ENCODE measurements at regions not wholly inside any gene's neighbourhood (a gene's known extent, or its start where the extent isn't known, plus 50 kb on each side); places are given as distances from the start of the nearest gene placed in this dataset.

DNA sequence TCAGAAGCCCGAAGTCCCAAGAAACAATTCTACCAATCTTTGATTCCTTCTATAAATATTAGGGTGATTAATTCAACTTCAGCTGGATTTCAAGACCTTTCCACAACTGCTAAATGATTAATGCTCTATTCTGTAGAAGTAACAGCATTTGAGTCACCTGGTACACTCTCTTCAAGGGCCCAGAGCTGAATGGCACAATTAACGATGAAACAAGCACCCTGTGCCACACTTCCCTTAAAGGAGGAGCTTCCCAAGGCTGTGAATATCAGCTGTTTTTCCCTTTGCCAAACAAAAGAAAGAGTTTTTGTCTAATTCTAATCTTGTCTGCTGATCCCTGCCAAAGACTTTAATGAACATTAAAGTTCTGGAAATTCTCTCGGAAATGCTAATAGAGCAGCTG lies 56.0 kb downstream of the BOD1L2 start:
- DNase-seq (ENCODE audit: low read depth, low spot score), result no peak

DNA sequence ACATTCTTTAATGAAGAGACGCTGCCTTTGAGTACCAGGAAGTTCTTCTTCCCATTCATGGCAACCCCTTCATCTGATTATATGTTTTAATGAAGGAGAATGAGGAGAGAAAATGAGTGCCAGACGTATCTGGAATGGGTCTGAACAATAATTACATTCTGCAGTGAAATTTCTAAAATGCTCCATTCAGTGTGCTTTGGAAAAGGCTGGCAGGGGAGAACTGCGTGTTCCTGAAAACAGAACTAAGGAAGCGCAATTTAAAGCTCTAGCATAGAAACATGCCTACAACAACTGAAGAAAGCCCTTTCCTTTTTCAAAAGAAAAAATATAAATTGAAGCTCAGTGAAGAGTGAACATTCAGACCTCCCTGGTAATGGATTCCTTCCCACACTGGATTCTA lies 58.8 kb downstream of the BOD1L2 start:
- DNase-seq (ENCODE audit: low read depth, low spot score), result no peak

GRCh38 chr18:57207124-57207916 lies 60.4 kb downstream of the BOD1L2 start:
- no peak for DNase-seq (ENCODE audit: low read depth, low spot score)

GRCh38 chr18:57208047-57208446 lies 61.2 kb downstream of the BOD1L2 start:
- DNase-seq (ENCODE audit: low read depth, low spot score), result no peak

GRCh38 chr18:57209713-57210106 lies 62.8 kb downstream of the BOD1L2 start:
- DNase-seq (ENCODE audit: low read depth, low spot score), result no peak

- peak; percentile 93 for DNase-seq (ENCODE audit: low read depth, low spot score)
Observed at GRCh38 chr18:57210107-57210715, 63.3 kb downstream of the BOD1L2 start.

- peak; percentile 73 for DNase-seq (ENCODE audit: low read depth, low spot score)
Observed at GRCh38 chr18:57210716-57211411, 64.0 kb downstream of the BOD1L2 start.

- no peak for DNase-seq (ENCODE audit: low read depth, low spot score)
Observed at GRCh38 chr18:57211412-57211750, 64.5 kb downstream of the BOD1L2 start.

GRCh38 chr18:57211776-57212175 lies 64.9 kb downstream of the BOD1L2 start:
- DNase-seq (ENCODE audit: low read depth, low spot score), result no peak

- no peak for DNase-seq (ENCODE audit: low read depth, low spot score)
Observed at GRCh38 chr18:57212678-57213077, 65.8 kb downstream of the BOD1L2 start.

DNA sequence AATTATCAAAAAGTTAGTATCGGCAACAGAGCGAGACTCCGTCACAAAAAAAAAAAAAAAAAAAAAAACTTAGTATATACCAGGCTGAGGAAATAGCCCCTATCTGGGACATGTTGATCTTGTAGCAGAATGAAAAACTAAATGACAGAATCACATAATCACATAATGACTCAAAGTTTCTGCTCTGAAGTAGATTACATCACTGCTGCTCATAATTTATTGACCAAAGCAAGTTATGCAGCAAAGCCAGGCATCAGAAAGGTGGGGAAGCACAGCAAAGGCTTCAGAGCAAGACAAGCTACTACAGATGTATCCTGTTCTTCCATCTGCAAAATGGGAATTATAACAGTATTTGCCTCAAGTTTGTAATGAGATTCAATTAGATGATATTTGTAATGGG lies 68.1 kb downstream of the BOD1L2 start:
- no peak for DNase-seq (ENCODE audit: low read depth, low spot score)

DNA sequence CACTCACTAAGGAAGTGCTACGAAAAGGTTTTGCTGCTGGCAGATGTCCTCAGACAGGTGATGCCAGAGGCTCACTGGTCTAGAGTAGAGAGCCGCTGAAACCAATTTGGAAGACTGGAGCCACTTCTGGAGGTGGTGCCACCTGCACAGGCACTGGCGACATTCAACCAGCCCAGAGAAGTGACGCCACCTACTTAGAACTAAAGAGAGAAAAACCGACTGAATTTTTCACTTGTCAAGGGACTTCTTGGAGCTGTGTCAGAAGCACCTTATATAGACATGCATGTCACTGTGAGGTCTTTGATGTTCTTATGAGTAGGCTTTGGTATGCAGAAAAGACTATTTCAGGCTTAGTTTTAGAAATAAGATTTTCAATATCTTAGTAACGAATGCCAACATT lies 71.4 kb downstream of the BOD1L2 start:
- no peak for DNase-seq (ENCODE audit: low read depth, low spot score)

DNA sequence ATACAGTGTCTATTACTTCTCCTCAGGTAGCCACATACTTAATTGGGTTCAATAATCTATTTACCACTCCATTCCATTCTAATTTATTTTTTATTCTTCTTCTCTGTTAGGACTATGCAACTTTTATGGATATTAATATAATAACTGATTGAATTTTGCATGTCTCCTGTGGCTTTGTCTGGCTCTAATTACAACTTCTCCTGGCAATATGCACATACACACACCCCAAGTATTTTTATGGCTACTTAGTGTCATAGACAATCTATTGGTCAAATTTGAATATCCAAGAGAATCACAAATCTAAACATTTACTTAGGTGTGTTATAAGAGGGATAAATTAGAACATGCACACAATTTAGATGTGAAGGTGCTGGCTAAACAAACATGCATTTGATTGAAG lies 73.1 kb downstream of the BOD1L2 start:
- no peak for DNase-seq (ENCODE audit: low read depth, low spot score)

GRCh38 chr18:57220480-57220879 lies 73.6 kb downstream of the BOD1L2 start:
- DNase-seq (ENCODE audit: low read depth, low spot score), result no peak

DNA sequence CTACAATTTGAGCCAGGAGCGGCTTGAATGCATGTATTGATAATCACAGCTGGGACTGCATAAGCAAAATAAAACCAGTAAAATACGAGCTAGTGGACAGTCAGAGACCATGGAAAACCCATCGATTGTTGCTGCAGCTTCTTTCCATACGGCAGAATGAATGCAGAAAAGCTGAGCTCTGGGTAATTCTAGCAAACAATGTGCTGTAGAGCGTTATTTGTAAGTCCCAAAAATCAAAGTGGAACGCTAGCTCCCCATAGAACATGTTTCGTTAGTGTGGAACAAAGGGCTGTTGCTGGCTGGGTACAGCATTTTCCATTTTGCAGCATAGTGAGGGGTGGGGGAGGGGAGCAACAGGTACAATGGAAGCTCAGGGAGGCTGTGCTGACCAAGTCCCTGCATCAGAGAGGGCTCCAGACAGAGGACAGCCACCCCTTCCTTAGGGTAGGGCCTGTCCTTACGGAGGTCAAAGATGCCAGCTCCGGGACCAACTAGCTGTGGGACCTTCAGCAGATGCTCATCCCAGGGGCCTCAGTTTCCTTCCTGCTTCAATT lies 74.1 kb downstream of the BOD1L2 start:
- no peak for DNase-seq (ENCODE audit: low read depth, low spot score)

DNA sequence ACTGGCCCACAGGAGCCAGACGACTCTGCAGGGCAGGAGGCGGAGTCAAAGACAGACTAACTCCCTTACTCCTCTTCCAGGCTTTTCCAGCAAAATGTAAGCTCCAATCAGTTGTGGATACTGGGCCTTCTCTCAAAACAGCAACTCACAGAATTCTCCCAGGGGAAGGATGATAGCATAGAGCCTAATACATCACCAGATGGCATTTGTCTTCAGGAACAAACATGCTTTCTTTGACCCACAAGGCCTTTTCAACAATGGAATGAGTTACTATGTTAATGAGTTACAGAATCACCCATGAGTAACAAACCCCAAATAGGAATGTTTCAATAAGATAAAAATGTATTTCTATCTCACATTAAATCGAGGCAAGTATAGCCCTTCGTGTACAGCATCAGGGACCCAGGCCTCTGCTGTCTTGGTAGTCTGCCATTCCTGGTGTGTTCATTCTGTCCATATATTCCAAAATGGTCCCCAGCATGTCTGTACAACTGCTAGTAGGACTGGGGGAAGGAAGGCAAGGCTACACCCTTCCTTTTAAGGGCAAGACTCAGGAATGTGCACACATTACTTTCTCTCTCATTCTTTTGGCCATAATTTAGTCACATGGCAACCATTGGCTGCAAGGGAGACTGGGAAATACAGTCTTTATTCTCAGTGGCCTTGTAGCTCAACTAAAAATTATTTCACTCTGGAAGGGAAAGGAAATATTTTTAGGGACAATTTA lies 76.4 kb downstream of the BOD1L2 start:
- DNase-seq (ENCODE audit: low read depth, low spot score), result no peak

GRCh38 chr18:57230861-57231585 lies 84.1 kb downstream of the BOD1L2 start:
- DNase-seq (ENCODE audit: low read depth, low spot score), result no peak

- DNase-seq (ENCODE audit: low read depth, low spot score), result no peak
Observed at GRCh38 chr18:57231864-57232263, 85.0 kb downstream of the BOD1L2 start.

DNA sequence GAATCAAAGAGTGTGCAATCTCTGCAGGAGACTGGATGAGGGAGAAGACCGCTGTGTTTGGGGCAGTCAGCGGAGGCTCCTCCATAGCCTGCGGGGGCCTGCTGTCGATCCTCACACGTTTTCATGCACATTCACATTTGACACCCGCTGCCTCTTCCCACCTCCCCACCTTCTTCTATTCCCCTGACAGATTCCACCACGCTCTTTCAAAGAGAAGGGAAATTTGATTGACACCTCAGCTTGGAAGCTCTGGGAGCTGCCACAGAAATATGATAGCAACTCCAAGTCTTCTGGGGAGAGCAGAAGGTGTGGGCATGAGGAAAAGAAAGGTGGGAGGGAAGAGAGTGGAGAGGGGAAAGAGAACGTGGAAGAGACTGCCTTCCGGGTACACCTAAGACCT lies 87.5 kb downstream of the BOD1L2 start:
- no peak for DNase-seq (ENCODE audit: low read depth, low spot score)

- no peak for DNase-seq (ENCODE audit: low read depth, low spot score)
Observed at GRCh38 chr18:57241869-57242268, 95.0 kb downstream of the BOD1L2 start.

- DNase-seq (ENCODE audit: low read depth, low spot score), result no peak
Observed at GRCh38 chr18:57242285-57242684, 95.4 kb downstream of the BOD1L2 start.

Data from ELF-1 (cell line).